Ovary (tissue), 7 donors: ENCODE measurements at regions not wholly inside any gene's neighbourhood (a gene's known extent, or its start where the extent isn't known, plus 50 kb on each side); places are given as distances from the start of the nearest gene placed in this dataset.

ENCODE experiments used
- DNase-seq, 5 donors: peaks; one replicate each; pipeline ENCODE4 v3.0.0-alpha.2; 2019 to 2020
- H3K27ac ChIP-seq, 2 donors: fragments of 200-600 bp; one replicate each; pipeline versions ENCODE4 v1.5.1 to v1.8.0; 2019 to 2022
- H3K27me3 ChIP-seq: fragments of 200-600 bp; one replicate; pipeline ENCODE4 v1.8.0; 2022
- H3K36me3 ChIP-seq: fragments of 200-600 bp; sonication (generic); one replicate; pipeline ENCODE4 v1.5.1; 2019
- H3K4me1 ChIP-seq: one replicate; pipeline ENCODE4 v1.8.1; 2013; ENCODE audit warnings: mild to moderate bottlenecking, moderate library complexity; ENCODE audit not compliant: insufficient read depth
- H3K4me3 ChIP-seq: fragments of 200-600 bp; sonication (generic); one replicate; pipeline ENCODE4 v1.5.1; 2017
- H3K9me3 ChIP-seq, 2 donors: fragments of 200-600 bp in 1 of 2; sonication (generic) in 1 of 2; one replicate each; pipeline versions ENCODE4 v1.5.1 to v1.8.1; 2013 to 2019; ENCODE audit warnings: mild to moderate bottlenecking in 1 of 2, moderate library complexity in 1 of 2
- EP300 ChIP-seq: sonication (generic); formaldehyde crosslinking; IDR thresholded peaks from one replicate; pipeline ENCODE4 v1.6.1; 2017; ENCODE audit warnings: antibody characterized with exemption
- POLR2A ChIP-seq: fragments of 450-650 bp; IDR thresholded peaks from one replicate; pipeline ENCODE4 v1.6.1; 2017; ENCODE audit warnings: antibody characterized with exemption, mild to moderate bottlenecking, moderate library complexity
- WGBS, 3 donors: extraction: QIAGEN DNeasy Blood & Tissue Kit in 1 of 3; methylation state at CpG; one replicate each; pipeline versions ENCODE4 v1.1.5 to v1.1.7; 2013 to 2017; 5-methylcytosine and 5-hydroxymethylcytosine counted together
- intact Hi-C, 4 donors: fragments of 100-400 bp; cut with DNase I; formaldehyde crosslinking; loops; one replicate each; pipeline versions ENCODE4 v1.11.0 to v1.15.1; 2022 to 2023
- TF ChIP-seq, protein P1 (sequence below), 3 donors: fragments of 450-650 bp in 2 of 3; fragments of 200-600 bp in 1 of 3; IDR thresholded peaks; one replicate each; pipeline versions ENCODE4 v1.5.1 to v1.8.0; 2016 to 2022; ENCODE audit warnings: antibody characterized with exemption in 3 of 3, mild to moderate bottlenecking in 1 of 3
- donor health status: DM: no; HTN: no; CAD: no; lungs with moderate emphysema.
- donor health status: DM: no; HTN: no; CAD: no.
- donor health status: Bipolar disorder and iron deficiency.
- donor health status: DM: no; HTN: no; CAD: no.
- donor health status: DM: yes; HTN: yes; CAD: no.

DNA sequence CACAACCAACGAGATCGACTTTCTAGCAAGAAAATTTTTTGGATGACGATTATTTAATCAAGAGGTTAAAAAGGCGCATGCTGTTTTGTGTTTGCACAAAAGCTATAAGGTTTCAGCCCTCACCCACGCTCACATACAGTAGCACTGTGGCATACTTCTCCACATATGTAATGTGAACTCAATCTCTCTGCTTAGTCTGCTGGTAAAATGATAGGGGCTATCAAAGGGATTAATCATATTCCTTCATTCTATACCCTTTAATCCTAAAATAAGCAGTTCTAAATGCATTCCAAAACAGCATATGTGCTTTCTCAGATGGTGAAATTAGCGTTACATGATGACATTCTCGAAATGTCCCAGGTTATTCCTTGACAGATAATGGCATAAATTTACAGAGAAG lies 196.9 kb upstream of the PRICKLE2 start:
- TF ChIP-seq EP300 (no peak), POLR2A (no peak)
- TF ChIP-seq, protein P1, sequence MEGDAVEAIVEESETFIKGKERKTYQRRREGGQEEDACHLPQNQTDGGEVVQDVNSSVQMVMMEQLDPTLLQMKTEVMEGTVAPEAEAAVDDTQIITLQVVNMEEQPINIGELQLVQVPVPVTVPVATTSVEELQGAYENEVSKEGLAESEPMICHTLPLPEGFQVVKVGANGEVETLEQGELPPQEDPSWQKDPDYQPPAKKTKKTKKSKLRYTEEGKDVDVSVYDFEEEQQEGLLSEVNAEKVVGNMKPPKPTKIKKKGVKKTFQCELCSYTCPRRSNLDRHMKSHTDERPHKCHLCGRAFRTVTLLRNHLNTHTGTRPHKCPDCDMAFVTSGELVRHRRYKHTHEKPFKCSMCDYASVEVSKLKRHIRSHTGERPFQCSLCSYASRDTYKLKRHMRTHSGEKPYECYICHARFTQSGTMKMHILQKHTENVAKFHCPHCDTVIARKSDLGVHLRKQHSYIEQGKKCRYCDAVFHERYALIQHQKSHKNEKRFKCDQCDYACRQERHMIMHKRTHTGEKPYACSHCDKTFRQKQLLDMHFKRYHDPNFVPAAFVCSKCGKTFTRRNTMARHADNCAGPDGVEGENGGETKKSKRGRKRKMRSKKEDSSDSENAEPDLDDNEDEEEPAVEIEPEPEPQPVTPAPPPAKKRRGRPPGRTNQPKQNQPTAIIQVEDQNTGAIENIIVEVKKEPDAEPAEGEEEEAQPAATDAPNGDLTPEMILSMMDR (IDR thresholded peaks at IDR 0.05): no peak
- H3K27ac ChIP-seq: no peak overlapping the region
- H3K27me3 ChIP-seq: no peaks in the 10 kb centered on the region
- no peak for DNase-seq
- H3K9me3 ChIP-seq: no peaks in the 10 kb centered on the region
- no peak overlapping the region for H3K4me3 ChIP-seq
- 78 to 85% (median 81%) methylated on average over 7 of the region's 7 CpGs for WGBS, 3 donors
- intact Hi-C loops: no loop called here
- H3K4me1 ChIP-seq: no peaks in the 10 kb centered on the region
- H3K36me3 ChIP-seq: no peaks in the 10 kb centered on the region

DNA sequence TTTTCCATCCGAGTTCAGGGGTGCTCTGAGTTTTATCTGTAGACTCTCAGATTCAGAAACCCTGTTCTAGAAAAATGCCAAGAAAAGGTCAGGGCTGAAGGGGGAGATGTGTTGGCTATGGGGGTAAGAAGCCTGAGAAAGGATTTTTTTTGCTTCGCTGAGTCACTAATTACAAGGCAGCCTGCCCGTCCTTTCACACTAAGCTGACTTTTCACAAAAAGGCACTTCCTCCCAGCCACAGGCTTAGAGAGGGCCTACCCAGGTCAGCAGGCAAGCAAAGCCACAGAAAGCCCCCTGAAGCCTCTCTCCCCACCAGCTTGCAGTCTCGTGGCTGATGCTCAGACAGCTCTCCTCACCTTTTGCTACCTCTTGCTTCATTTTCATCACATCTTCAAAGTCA lies 192.6 kb upstream of the PRICKLE2 start:
- no peak overlapping the region for H3K4me3 ChIP-seq
- no peaks in the 10 kb centered on the region for H3K9me3 ChIP-seq
- intact Hi-C loops: no loop called here
- no peaks in the 10 kb centered on the region for H3K36me3 ChIP-seq
- H3K4me1 ChIP-seq: no peaks in the 10 kb centered on the region
- 15 to 40% (median 32%) methylated on average over 4 of the region's 4 CpGs for WGBS, 3 donors
- H3K27me3 ChIP-seq: no peaks in the 10 kb centered on the region
- DNase-seq: no peak
- H3K27ac ChIP-seq: no peak overlapping the region
- TF ChIP-seq, protein P1 (IDR thresholded peaks at IDR 0.05): no peak
- no peak for TF ChIP-seq POLR2A
- TF ChIP-seq EP300: no peak

GRCh38 chr3:64414043-64414442 lies 188.8 kb upstream of the PRICKLE2 start:
- no peaks in the 10 kb centered on the region for H3K36me3 ChIP-seq
- no peaks in the 10 kb centered on the region for H3K4me1 ChIP-seq
- no peaks in the 10 kb centered on the region for H3K9me3 ChIP-seq
- no peaks in the 10 kb centered on the region for H3K27me3 ChIP-seq
- intact Hi-C loops: no loop called here
- DNase-seq: no peak
- no peak overlapping the region for H3K4me3 ChIP-seq
- TF ChIP-seq, protein P1 (IDR thresholded peaks at IDR 0.05): no peak
- TF ChIP-seq EP300 (no peak), POLR2A (no peak)
- no peak overlapping the region for H3K27ac ChIP-seq
- 92 to 95% (median 92%) methylated on average over 7 of the region's 7 CpGs for WGBS, 3 donors

- H3K4me1 ChIP-seq: no peaks in the 10 kb centered on the region
- TF ChIP-seq POLR2A: no peak
- no peaks in the 10 kb centered on the region for H3K36me3 ChIP-seq
- DNase-seq: no peak
- no peak overlapping the region for H3K27ac ChIP-seq
- no peaks in the 10 kb centered on the region for H3K9me3 ChIP-seq
- no peaks in the 10 kb centered on the region for H3K27me3 ChIP-seq
- 74 to 80% (median 77%) methylated on average over 4 of the region's 4 CpGs for WGBS, 3 donors
- H3K4me3 ChIP-seq: no peak overlapping the region
- intact Hi-C loops: no loop called here
Measured at GRCh38 chr3:64411101-64411500, 185.8 kb upstream of the PRICKLE2 start.

- no peak for DNase-seq
- Histone ChIP-seq H3K9me3 (no peaks in the 10 kb centered on the region), H3K27ac (no peak overlapping the region), H3K27me3 (no peaks in the 10 kb centered on the region), H3K36me3 (no peaks in the 10 kb centered on the region), H3K4me1 (peaks cover 1% of the 10 kb centered on the region), H3K4me3 (no peak overlapping the region)
- WGBS, 3 donors: 90 to 94% (median 91%) methylated on average over 6 of the region's 6 CpGs
- TF ChIP-seq POLR2A: no peak
- TF ChIP-seq EP300: no peak
- TF ChIP-seq, protein P1 (IDR thresholded peaks at IDR 0.05): no peak
- intact Hi-C loops: no loop called here
Measured at GRCh38 chr3:64410226-64410625, 185.0 kb upstream of the PRICKLE2 start.
